ENCODE measurements at regions not wholly inside any gene's neighbourhood (a gene's known extent, or its start where the extent isn't known, plus 50 kb on each side); places are given as distances from the start of the nearest gene placed in this dataset.

DNA sequence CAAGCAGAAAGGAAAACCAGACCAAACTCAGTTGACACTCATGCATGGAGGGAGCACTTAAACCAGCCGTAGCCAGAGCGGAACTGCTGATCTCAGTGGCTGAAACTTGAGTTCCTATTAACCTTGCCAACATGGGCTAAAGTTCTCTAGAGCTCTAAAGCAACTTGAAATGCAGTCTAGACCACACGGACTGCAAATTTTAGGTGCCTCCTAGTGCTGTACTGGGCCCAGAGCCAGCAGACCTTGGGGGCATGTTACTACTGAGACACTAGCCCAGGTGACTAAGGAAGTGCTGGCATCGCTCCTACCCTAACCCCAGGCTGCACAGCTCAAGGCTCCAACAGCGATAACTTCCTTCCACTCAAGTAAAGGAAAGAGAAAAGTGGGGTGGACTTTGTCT, 236.5 kb downstream of the AKAIN1 start:
- TF ChIP-seq CEBPB (IDR thresholded peaks at IDR 0.05) = no peak

DNA sequence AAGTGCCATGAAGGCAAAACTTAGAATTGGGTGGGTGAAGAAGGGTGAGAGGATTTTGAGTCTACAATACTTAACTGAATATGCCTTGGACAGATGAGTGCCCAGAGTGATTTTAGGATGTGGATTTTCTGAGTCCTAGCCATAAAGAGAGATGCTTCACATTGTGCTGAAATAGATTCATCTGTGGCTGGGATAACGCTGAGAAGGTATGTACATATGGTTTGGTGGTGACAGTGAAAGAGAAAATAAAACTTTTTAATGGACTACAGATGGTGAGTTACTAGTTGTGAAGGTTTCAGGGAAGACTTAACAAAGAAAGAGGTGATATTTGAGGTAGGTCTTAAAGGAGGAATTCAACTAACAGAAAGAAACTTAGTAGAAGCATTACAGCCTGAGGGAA, 265.8 kb downstream of the AKAIN1 start:
- TF ChIP-seq EP300 (IDR thresholded peaks at IDR 0.05; ENCODE audit: borderline replicate concordance) (no peak), TAF1 (IDR thresholded peaks at IDR 0.05; ENCODE audit: low read depth) (no peak), YY1 (IDR thresholded peaks at IDR 0.05; ENCODE audit: low read depth) (no peak), NFIC (IDR thresholded peaks at IDR 0.05) (no peak), ZBTB7A (IDR thresholded peaks at IDR 0.05; ENCODE audit: low read depth) (no peak), REST (IDR thresholded peaks at IDR 0.05; ENCODE audit: low read depth) (no peak), TEAD4 (IDR thresholded peaks at IDR 0.05) (no peak), CEBPB (IDR thresholded peaks at IDR 0.05) (no peak), TCF12 (IDR thresholded peaks at IDR 0.05; ENCODE audit: low read depth) (no peak), FOXM1 (IDR thresholded peaks at IDR 0.05; ENCODE audit: borderline replicate concordance, low read depth) (no peak), MAX (IDR thresholded peaks at IDR 0.05) (no peak), RAD21 (IDR thresholded peaks at IDR 0.05; ENCODE audit: low read depth) (no peak)
- TF ChIP-seq, protein P1, sequence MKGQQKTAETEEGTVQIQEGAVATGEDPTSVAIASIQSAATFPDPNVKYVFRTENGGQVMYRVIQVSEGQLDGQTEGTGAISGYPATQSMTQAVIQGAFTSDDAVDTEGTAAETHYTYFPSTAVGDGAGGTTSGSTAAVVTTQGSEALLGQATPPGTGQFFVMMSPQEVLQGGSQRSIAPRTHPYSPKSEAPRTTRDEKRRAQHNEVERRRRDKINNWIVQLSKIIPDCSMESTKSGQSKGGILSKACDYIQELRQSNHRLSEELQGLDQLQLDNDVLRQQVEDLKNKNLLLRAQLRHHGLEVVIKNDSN (IDR thresholded peaks at IDR 0.05) = no peak

DNA sequence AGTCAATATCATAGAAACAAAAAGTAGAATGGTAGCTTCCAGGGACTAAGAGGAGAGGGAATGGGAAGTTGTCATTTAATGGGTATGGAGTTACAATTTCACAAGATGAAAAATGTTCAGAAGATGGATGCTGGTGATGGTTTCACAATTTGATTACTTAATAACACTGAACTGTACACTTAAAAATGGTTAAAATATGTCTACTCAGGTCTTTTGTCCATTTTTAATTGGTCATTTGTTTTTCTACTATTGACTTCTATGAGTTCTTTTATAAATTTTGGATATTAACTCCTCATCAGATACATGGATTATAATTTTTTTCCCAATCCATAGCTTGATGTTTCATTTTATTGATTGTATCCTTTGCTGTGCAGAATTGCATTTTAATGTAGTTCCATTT, 275.5 kb downstream of the AKAIN1 start:
- TF ChIP-seq NFIC (IDR thresholded peaks at IDR 0.05) = no peak
- TF ChIP-seq ZBTB7A (IDR thresholded peaks at IDR 0.05; ENCODE audit: low read depth) = no peak

DNA sequence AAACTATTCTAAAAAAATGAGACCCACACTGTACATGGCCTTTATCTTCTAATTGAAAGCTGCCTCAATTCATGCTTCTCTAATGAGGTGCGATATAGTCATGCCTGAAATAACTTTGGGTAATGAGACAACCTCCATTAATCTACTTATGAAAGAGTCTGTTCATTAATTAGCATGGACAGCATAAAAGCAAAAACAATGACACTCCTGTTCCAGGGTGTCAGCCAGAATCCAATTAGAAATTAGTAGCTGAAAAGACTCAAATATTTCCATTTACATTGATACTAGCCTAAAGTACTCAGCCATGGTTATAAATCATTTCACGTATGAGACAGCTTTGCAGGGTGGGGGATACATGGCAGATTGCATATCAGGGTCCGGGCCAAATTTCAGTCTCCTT, 288.7 kb downstream of the AKAIN1 start:
- no peak for TF ChIP-seq NFIC (IDR thresholded peaks at IDR 0.05)
- no peak for TF ChIP-seq TCF12 (IDR thresholded peaks at IDR 0.05; ENCODE audit: low read depth)
- TF ChIP-seq TAF1 (IDR thresholded peaks at IDR 0.05; ENCODE audit: low read depth) = no peak

- TF ChIP-seq FOXM1 (IDR thresholded peaks at IDR 0.05; ENCODE audit: borderline replicate concordance, low read depth) (no peak), TAF1 (IDR thresholded peaks at IDR 0.05; ENCODE audit: low read depth) (no peak), RAD21 (IDR thresholded peaks at IDR 0.05; ENCODE audit: low read depth) (no peak), TCF12 (IDR thresholded peaks at IDR 0.05; ENCODE audit: low read depth) (no peak), YY1 (IDR thresholded peaks at IDR 0.05; ENCODE audit: low read depth) (no peak), EP300 (IDR thresholded peaks at IDR 0.05; ENCODE audit: borderline replicate concordance) (no peak), CEBPB (IDR thresholded peaks at IDR 0.05) (no peak), REST (IDR thresholded peaks at IDR 0.05; ENCODE audit: low read depth) (no peak), ZBTB7A (IDR thresholded peaks at IDR 0.05; ENCODE audit: low read depth) (no peak), MAX (IDR thresholded peaks at IDR 0.05) (no peak), EGR1 (IDR thresholded peaks at IDR 0.05) (no peak), NFIC (IDR thresholded peaks at IDR 0.05) (no peak), TEAD4 (IDR thresholded peaks at IDR 0.05) (no peak), CREB1 (IDR thresholded peaks at IDR 0.05; ENCODE audit: low read depth) (no peak)
- TF ChIP-seq, protein P1 (IDR thresholded peaks at IDR 0.05) = no peak
Observed at GRCh38 chr18:4906856-4907255, 290.2 kb downstream of the AKAIN1 start.

DNA sequence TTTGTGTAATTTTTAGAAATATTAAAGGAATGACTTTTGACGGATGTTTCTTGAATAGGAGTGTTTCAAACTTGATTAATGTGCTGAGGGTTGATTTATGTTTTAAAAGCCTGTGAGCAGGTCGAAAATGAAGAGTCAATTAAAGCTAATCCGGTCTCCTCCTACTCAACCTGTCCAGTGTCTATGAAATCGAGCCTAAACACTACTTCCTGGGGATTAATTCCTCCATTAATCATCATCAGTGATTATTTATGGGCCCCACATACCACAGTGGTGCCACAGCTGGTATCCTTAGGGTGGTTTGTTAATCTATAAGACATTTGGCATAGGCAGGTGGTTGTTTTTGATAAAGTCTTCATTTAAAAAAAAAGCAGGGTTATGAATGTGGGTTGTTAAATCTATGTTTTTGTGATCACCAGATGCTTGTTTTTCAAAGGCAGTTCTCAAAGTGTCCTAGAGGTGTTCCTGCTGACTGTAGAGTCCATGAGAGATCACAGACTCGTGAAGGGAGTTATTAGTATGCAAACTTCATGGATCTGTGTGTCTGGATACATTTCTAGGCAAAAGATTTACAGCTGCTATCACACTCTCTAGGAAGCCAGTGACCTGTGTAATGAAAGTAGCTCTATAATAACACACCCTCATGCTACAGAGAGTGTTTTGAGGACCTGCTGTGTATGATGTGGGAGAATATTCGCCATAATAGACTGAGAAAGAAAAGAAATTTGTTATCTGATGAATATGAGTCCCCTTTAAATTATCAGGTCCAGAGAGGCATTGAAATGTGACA, 308.6 kb downstream of the AKAIN1 start:
- TF ChIP-seq CREB1 (IDR thresholded peaks at IDR 0.05; ENCODE audit: low read depth) (no peak), YY1 (IDR thresholded peaks at IDR 0.05; ENCODE audit: low read depth) (no peak), MAX (IDR thresholded peaks at IDR 0.05) (no peak), TEAD4 (IDR thresholded peaks at IDR 0.05) (no peak), ZBTB7A (IDR thresholded peaks at IDR 0.05; ENCODE audit: low read depth) (no peak), REST (IDR thresholded peaks at IDR 0.05; ENCODE audit: low read depth) (no peak), RAD21 (IDR thresholded peaks at IDR 0.05; ENCODE audit: low read depth) (no peak), EP300 (IDR thresholded peaks at IDR 0.05; ENCODE audit: borderline replicate concordance) (no peak), CEBPB (IDR thresholded peaks at IDR 0.05) (no peak), TCF12 (IDR thresholded peaks at IDR 0.05; ENCODE audit: low read depth) (no peak), FOXM1 (IDR thresholded peaks at IDR 0.05; ENCODE audit: borderline replicate concordance, low read depth) (no peak), NFIC (IDR thresholded peaks at IDR 0.05) (no peak), TAF1 (IDR thresholded peaks at IDR 0.05; ENCODE audit: low read depth) (no peak), EGR1 (IDR thresholded peaks at IDR 0.05) (no peak)
- TF ChIP-seq, protein P1 (IDR thresholded peaks at IDR 0.05) = no peak
